SK-N-SH (cell line): ENCODE measurements at regions not wholly inside any gene's neighbourhood (a gene's known extent, or its start where the extent isn't known, plus 50 kb on each side); places are given as distances from the start of the nearest gene placed in this dataset.

ENCODE experiments used
- CHD2 ChIP-seq: fragments of 150-350 bp; IDR thresholded peaks from 2 replicates; pipeline ENCODE4 v1.6.1; 2018; ENCODE audit warnings: low read length; ENCODE audit not compliant: partially characterized antibody
- EP300 ChIP-seq, 2 experiments: IDR thresholded peaks; 2 replicates each; pipeline versions ENCODE4 v1.4.0 to v1.6.1; 2012; ENCODE audit warnings: borderline replicate concordance in 1 of 2, low read depth in 1 of 2, low read length in 1 of 2
- GATA2 ChIP-seq: sonication (generic); formaldehyde crosslinking; IDR thresholded peaks from 2 replicates; pipeline ENCODE4 v1.5.0; 2020; ENCODE audit warnings: mild to moderate bottlenecking, missing genetic modification reagents
- JUND ChIP-seq: IDR thresholded peaks from 2 replicates; pipeline ENCODE4 v1.4.0; 2012
- POLR2AphosphoS5 ChIP-seq: IDR thresholded peaks from 2 replicates; pipeline ENCODE4 v1.6.1; 2012; ENCODE audit warnings: low read depth, low read length
- REST ChIP-seq: IDR thresholded peaks from 2 replicates; pipeline ENCODE4 v1.6.1; 2012; ENCODE audit warnings: mild to moderate bottlenecking, low read depth, low read length, moderate library complexity
- TAF1 ChIP-seq: IDR thresholded peaks from 2 replicates; pipeline ENCODE4 v1.6.1; 2012; ENCODE audit warnings: low read depth, mild to moderate bottlenecking, low read length, moderate library complexity, borderline replicate concordance
- TF ChIP-seq, protein P1 (sequence below): fragments of 200-600 bp; sonication (generic); IDR thresholded peaks from 2 replicates; pipeline ENCODE4 v1.6.1; 2017; ENCODE audit warnings: antibody characterized with exemption, mild to moderate bottlenecking, moderate library complexity

- TF ChIP-seq, protein P1, sequence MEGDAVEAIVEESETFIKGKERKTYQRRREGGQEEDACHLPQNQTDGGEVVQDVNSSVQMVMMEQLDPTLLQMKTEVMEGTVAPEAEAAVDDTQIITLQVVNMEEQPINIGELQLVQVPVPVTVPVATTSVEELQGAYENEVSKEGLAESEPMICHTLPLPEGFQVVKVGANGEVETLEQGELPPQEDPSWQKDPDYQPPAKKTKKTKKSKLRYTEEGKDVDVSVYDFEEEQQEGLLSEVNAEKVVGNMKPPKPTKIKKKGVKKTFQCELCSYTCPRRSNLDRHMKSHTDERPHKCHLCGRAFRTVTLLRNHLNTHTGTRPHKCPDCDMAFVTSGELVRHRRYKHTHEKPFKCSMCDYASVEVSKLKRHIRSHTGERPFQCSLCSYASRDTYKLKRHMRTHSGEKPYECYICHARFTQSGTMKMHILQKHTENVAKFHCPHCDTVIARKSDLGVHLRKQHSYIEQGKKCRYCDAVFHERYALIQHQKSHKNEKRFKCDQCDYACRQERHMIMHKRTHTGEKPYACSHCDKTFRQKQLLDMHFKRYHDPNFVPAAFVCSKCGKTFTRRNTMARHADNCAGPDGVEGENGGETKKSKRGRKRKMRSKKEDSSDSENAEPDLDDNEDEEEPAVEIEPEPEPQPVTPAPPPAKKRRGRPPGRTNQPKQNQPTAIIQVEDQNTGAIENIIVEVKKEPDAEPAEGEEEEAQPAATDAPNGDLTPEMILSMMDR, result no peak
- no peak for TF ChIP-seq REST
- TF ChIP-seq TAF1, result no peak
- TF ChIP-seq POLR2AphosphoS5, result no peak
- no peak for TF ChIP-seq EP300 (IDR thresholded peaks at IDR 0.05; ENCODE audit: borderline replicate concordance in 1 of 2, low read depth in 1 of 2, low read length in 1 of 2)
- TF ChIP-seq GATA2 (CRISPR knock-in tag), result no peak
- TF ChIP-seq JUND, result no peak
- no peak for TF ChIP-seq CHD2
These were observed 75.9 kb upstream of the RALGAPA2 start for GRCh38 chr20:20788308-20788707.
